H1 (cell line): ENCODE measurements at regions not wholly inside any gene's neighbourhood (a gene's known extent, or its start where the extent isn't known, plus 50 kb on each side); places are given as distances from the start of the nearest gene placed in this dataset.
A peak's percentile ranks its signal among the peaks of the same experiment; 100 is the strongest.

ENCODE experiments used
- CTCF ChIA-PET: fragments of 300-600 bp; sonication (Branson Sonifier 250); formaldehyde crosslinking; loops from one replicate; lab custom pipeline; 2021; ENCODE audit not compliant: partially characterized antibody; lab: Charles Lee
- POLR2A ChIA-PET: fragments of 300-600 bp; sonication (Branson Sonifier 250); formaldehyde crosslinking; loops from one replicate; lab custom pipeline; 2021; ENCODE audit warnings: inconsistent platforms; ENCODE audit not compliant: partially characterized antibody; lab: Charles Lee
- DNase-seq, 2 experiments: peaks; one replicate each; pipeline versions ENCODE4 v3.0.0 to v3.0.0-alpha.2; 2010 to 2022; ENCODE audit warnings: low spot score in 2 of 2, low read depth in 1 of 2, mixed read lengths in 1 of 2
- FAIRE-seq: peaks from 2 replicates; lab custom pipeline; 2011; peaks lifted over from hg19 to GRCh38; lab: Jason Lieb, UNC
- H2AFZ ChIP-seq: 2 replicates; pipeline ENCODE4 v1.8.1; 2012; ENCODE audit warnings: low read length, inconsistent platforms
- H2AK5ac ChIP-seq: 2 replicates; pipeline ENCODE4 v1.6.1; 2013; ENCODE audit warnings: low read depth, low read length
- H2BK120ac ChIP-seq: replicated peaks from 2 replicates; pipeline ENCODE3; 2013; ENCODE audit warnings: low read depth, low read length, inconsistent platforms
- H2BK12ac ChIP-seq: 2 replicates; pipeline ENCODE4 v1.6.1; 2013; ENCODE audit warnings: low read depth, low read length
- H2BK15ac ChIP-seq: 2 replicates; pipeline ENCODE4 v1.6.1; 2013; ENCODE audit warnings: low read length
- H2BK20ac ChIP-seq: 2 replicates; pipeline ENCODE4 v1.6.1; 2013; ENCODE audit warnings: low read length
- H2BK5ac ChIP-seq: 2 replicates; pipeline ENCODE4 v1.6.1; 2013; ENCODE audit warnings: low read depth, low read length
- H3K14ac ChIP-seq: 2 replicates; pipeline ENCODE4 v1.6.1; 2013; ENCODE audit warnings: inconsistent platforms; ENCODE audit not compliant: insufficient read length
- H3K18ac ChIP-seq: 2 replicates; pipeline ENCODE4 v1.6.1; 2013; ENCODE audit warnings: low read length; ENCODE audit errors: extremely low read depth
- H3K23ac ChIP-seq: 2 replicates; pipeline ENCODE4 v1.6.1; 2013; ENCODE audit warnings: inconsistent platforms; ENCODE audit not compliant: insufficient read length
- H3K23me2 ChIP-seq: 2 replicates; pipeline ENCODE4 v1.6.1; 2013; ENCODE audit warnings: low read depth, low read length
- H3K27ac ChIP-seq: 2 replicates; pipeline ENCODE4 v1.6.1; 2011; ENCODE audit warnings: low read depth, low read length, inconsistent platforms
- H3K27me3 ChIP-seq, 4 experiments: replicated peaks in 1 of 4; 1 replicate in 1 of 4; 2 replicates in 3 of 4; pipeline versions ENCODE4 v1.6.1 to v1.8.1; 2011 to 2013; ENCODE audit warnings: low read length in 3 of 4, mild to moderate bottlenecking in 3 of 4, inconsistent platforms in 2 of 4, mixed read lengths in 2 of 4, moderate library complexity in 1 of 4; ENCODE audit not compliant: control insufficient read depth in 3 of 4, insufficient read depth in 3 of 4; ENCODE audit errors: extremely low read depth in 1 of 4
- H3K36me3 ChIP-seq, 4 experiments: 2 replicates each; pipeline versions ENCODE4 v1.6.1 to v1.8.1; 2011 to 2013; ENCODE audit warnings: mild to moderate bottlenecking in 4 of 4, low read length in 3 of 4, moderate library complexity in 2 of 4, control low read depth in 1 of 4, inconsistent platforms in 1 of 4; ENCODE audit not compliant: insufficient read depth in 4 of 4, control insufficient read depth in 2 of 4
- H3K4ac ChIP-seq: replicated peaks from 2 replicates; pipeline ENCODE3; 2013; ENCODE audit warnings: low read length, low read depth, mixed read lengths, inconsistent platforms; ENCODE audit not compliant: insufficient read length
- H3K4me1 ChIP-seq, 4 experiments: replicated peaks in 1 of 4; 1 replicate in 1 of 4; 2 replicates in 3 of 4; pipeline versions ENCODE4 v1.6.1 to v1.8.1; 2011 to 2013; ENCODE audit warnings: low read length in 3 of 4, inconsistent platforms in 2 of 4, mixed read lengths in 1 of 4; ENCODE audit not compliant: insufficient read depth in 4 of 4, control insufficient read depth in 3 of 4
- H3K4me2 ChIP-seq, 2 experiments: 2 replicates each; pipeline versions ENCODE4 v1.6.1 to v1.8.1; 2011 to 2013; ENCODE audit warnings: low read depth in 2 of 2, low read length in 2 of 2, control low read depth in 1 of 2, inconsistent platforms in 1 of 2, mild to moderate bottlenecking in 1 of 2; ENCODE audit not compliant: insufficient read depth in 1 of 2
- H3K4me3 ChIP-seq, 4 experiments: fragments of 200-600, 300-600 bp in 1 of 4; sonication (generic), shearing (Covaris generic), sonication (Bioruptor Twin) in 1 of 4; 2 replicates each; pipeline versions ENCODE4 v1.5.1 to v1.8.1; 2011 to 2016; ENCODE audit warnings: low read length in 4 of 4, low read depth in 3 of 4, control low read depth in 2 of 4, inconsistent platforms in 2 of 4, mild to moderate bottlenecking in 2 of 4, mixed read lengths in 1 of 4, moderate library complexity in 1 of 4; ENCODE audit not compliant: insufficient read depth in 2 of 4; ENCODE audit errors: extremely low read depth in 1 of 4
- H3K56ac ChIP-seq: replicated peaks from 2 replicates; pipeline ENCODE3; 2013; ENCODE audit warnings: low read depth, mild to moderate bottlenecking, mixed read lengths, low read length, inconsistent platforms; ENCODE audit not compliant: insufficient read length
- H3K79me1 ChIP-seq: 2 replicates; pipeline ENCODE4 v1.6.1; 2013; ENCODE audit warnings: low read depth, low read length, control low read depth
- H3K79me2 ChIP-seq, 2 experiments: 2 replicates each; pipeline versions ENCODE4 v1.6.1 to v1.8.1; 2012 to 2013; ENCODE audit warnings: low read length in 2 of 2, mild to moderate bottlenecking in 2 of 2, inconsistent platforms in 1 of 2; ENCODE audit not compliant: insufficient read depth in 2 of 2, control insufficient read depth in 1 of 2
- H3K9ac ChIP-seq, 4 experiments: replicated peaks in 1 of 4; 1 replicate in 1 of 4; 2 replicates in 3 of 4; pipeline versions ENCODE4 v1.6.1 to v1.8.1; 2011 to 2013; ENCODE audit warnings: low read depth in 3 of 4, low read length in 3 of 4, control low read depth in 2 of 4, mild to moderate bottlenecking in 2 of 4, moderate library complexity in 2 of 4, inconsistent platforms in 1 of 4; ENCODE audit errors: extremely low read depth in 1 of 4
- H3K9me3 ChIP-seq, 2 experiments: 2 replicates each; pipeline versions ENCODE4 v1.6.1 to v1.8.1; 2012 to 2013; ENCODE audit warnings: mild to moderate bottlenecking in 2 of 2, moderate library complexity in 2 of 2, control low read depth in 1 of 2, inconsistent platforms in 1 of 2, low read depth in 1 of 2, low read length in 1 of 2, mixed read lengths in 1 of 2; ENCODE audit not compliant: insufficient read depth in 2 of 2
- H4K20me1 ChIP-seq, 2 experiments: replicated peaks in 1 of 2; 2 replicates each; pipeline versions ENCODE3 to v1.8.1; 2011 to 2013; ENCODE audit warnings: inconsistent platforms in 2 of 2, low read length in 2 of 2, mild to moderate bottlenecking in 1 of 2; ENCODE audit not compliant: insufficient read depth in 2 of 2, control insufficient read depth in 1 of 2
- H4K5ac ChIP-seq: 2 replicates; pipeline ENCODE4 v1.6.1; 2013; ENCODE audit warnings: low read length, low read depth, mixed read lengths, inconsistent platforms; ENCODE audit not compliant: insufficient read length
- H4K8ac ChIP-seq: 2 replicates; pipeline ENCODE4 v1.8.0; 2013; ENCODE audit warnings: mild to moderate bottlenecking, moderate library complexity, low read length, inconsistent platforms; ENCODE audit not compliant: insufficient read depth; ENCODE audit errors: extremely low read depth
- H4K91ac ChIP-seq: replicated peaks from 2 replicates; pipeline ENCODE3; 2013; ENCODE audit warnings: low read length, mixed read lengths, inconsistent platforms; ENCODE audit not compliant: insufficient read length
- ASH2L ChIP-seq: fragments of 200-600, 300-600 bp; sonication (generic); IDR thresholded peaks from one replicate; pipeline ENCODE4 v1.7.1; 2017; ENCODE audit warnings: low read length
- EZH2 ChIP-seq: fragments of 200-600 bp; sonication (generic); IDR thresholded peaks from 2 replicates; pipeline ENCODE4 v1.7.1; 2012; ENCODE audit warnings: low read depth, mild to moderate bottlenecking, moderate library complexity, low read length, inconsistent platforms; ENCODE audit not compliant: severe bottlenecking
- HDAC6 ChIP-seq: IDR thresholded peaks from one replicate; pipeline ENCODE4 v1.7.1; 2012; ENCODE audit warnings: low read depth, mild to moderate bottlenecking, inconsistent platforms, low read length, moderate library complexity
- NANOG ChIP-seq: IDR thresholded peaks from 2 replicates; pipeline ENCODE4 v1.6.1; 2011; ENCODE audit warnings: low read length, low read depth, mild to moderate bottlenecking, inconsistent platforms; ENCODE audit not compliant: insufficient read depth, poor library complexity, severe bottlenecking
- POLR2AphosphoS5 ChIP-seq: IDR thresholded peaks from 2 replicates; pipeline ENCODE4 v1.6.1; 2011; ENCODE audit warnings: low read depth, low read length
- WGBS, 2 experiments: shearing (Covaris generic) in 1 of 2; methylation state at CpG; one replicate each; pipeline versions ENCODE4 v1.1.6 to v1.1.7; 2013 to 2015; ENCODE audit warnings: low lambda C conversion rate in 2 of 2, mixed read lengths in 2 of 2, inconsistent platforms in 1 of 2, low coverage in 1 of 2, missing lambda C conversion rate in 1 of 2; ENCODE audit not compliant: insufficient replicate concordance in 2 of 2, insufficient coverage in 1 of 2, insufficient read length in 1 of 2; ENCODE audit errors: extremely low coverage in 1 of 2, missing lambda C conversion rate in 1 of 2; 5-methylcytosine and 5-hydroxymethylcytosine counted together

GRCh38 chr4:182066037-182066436 lies 177.2 kb upstream of the TENM3 start:
- Histone ChIP-seq H3K4ac (no peak overlapping the region), H2BK120ac (no peak overlapping the region), H4K5ac (no peak overlapping the region), H3K9ac (no peak overlapping the region), H4K8ac (no peak overlapping the region), H2BK20ac (no peak overlapping the region), H3K23me2 (no peaks in the 10 kb centered on the region; the same call in 1 of the 2 replicates), H2BK12ac (no peak overlapping the region), H4K91ac (no peak overlapping the region)
- POLR2A ChIA-PET, result no interaction called here
- FAIRE-seq, result no peak
- TF ChIP-seq ASH2L (no peak), POLR2AphosphoS5 (no peak), NANOG (no peak), EZH2 (no peak), HDAC6 (no peak)
- TF ChIP-seq, all 59 proteins: peak for 0
- no peak overlapping the region for H3K18ac ChIP-seq
- no peak overlapping the region for H3K4me3 ChIP-seq
- H3K23ac ChIP-seq, result no peak overlapping the region
- WGBS, 2 experiments, result 90% methylated on average over 7 of the region's 7 CpGs; no CpG with 5 or more reads in 1 of the 2 experiments
- no peaks in the 10 kb centered on the region for H3K9me3 ChIP-seq
- no peak overlapping the region for H2AFZ ChIP-seq
- H3K79me1 ChIP-seq, result no peaks in the 10 kb centered on the region
- no peaks in the 10 kb centered on the region for H3K79me2 ChIP-seq
- no peak overlapping the region for H3K14ac ChIP-seq
- H2BK15ac ChIP-seq, result no peak overlapping the region
- no peak overlapping the region for H3K56ac ChIP-seq
- no peak overlapping the region for H3K27ac ChIP-seq
- no peaks in the 10 kb centered on the region for H3K36me3 ChIP-seq
- no peaks in the 10 kb centered on the region for H3K27me3 ChIP-seq
- peak overlapping the region; percentile 78; the same call in 1 of the 2 replicates for H2AK5ac ChIP-seq
- H3K4me1 ChIP-seq, result peaks cover 0 to 5% (median 3%) of the 10 kb centered on the region in 4 experiments; a peak in 3 of 7 replicates
- H4K20me1 ChIP-seq, result no peaks in the 10 kb centered on the region
- H2BK5ac ChIP-seq, result no peak overlapping the region
- CTCF ChIA-PET, result no interaction called here
- H3K4me2 ChIP-seq, result no peak overlapping the region
- no peak for DNase-seq
